ENCODE measurements at regions not wholly inside any gene's neighbourhood (a gene's known extent, or its start where the extent isn't known, plus 50 kb on each side); places are given as distances from the start of the nearest gene placed in this dataset.
"Not testable (repeated sequence)": the region's sequence is repeated elsewhere in the genome, so short reads cannot be mapped to it uniquely, and the experiment has no call there.

DNA sequence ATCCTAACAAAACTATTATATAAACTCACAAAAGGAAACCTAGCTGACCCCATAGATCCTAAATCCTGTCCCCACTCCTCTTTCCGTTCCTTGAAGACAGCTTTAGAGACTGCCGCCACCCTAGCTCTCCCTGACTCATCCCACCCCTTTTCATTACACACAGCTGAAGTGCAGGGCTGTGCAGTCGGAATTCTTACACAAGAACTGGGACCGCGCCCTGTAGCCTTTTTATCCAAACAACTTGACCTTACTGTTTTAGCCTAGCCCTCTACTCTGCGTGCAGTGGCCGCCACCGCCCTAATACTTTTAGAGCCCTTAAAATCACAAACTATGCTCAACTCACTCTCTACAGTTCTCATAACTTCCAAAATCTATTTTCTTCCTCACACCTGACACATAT lies 264.0 kb downstream of the SMARCA2 start:
- not testable (repeated sequence) for DNase-seq

DNA sequence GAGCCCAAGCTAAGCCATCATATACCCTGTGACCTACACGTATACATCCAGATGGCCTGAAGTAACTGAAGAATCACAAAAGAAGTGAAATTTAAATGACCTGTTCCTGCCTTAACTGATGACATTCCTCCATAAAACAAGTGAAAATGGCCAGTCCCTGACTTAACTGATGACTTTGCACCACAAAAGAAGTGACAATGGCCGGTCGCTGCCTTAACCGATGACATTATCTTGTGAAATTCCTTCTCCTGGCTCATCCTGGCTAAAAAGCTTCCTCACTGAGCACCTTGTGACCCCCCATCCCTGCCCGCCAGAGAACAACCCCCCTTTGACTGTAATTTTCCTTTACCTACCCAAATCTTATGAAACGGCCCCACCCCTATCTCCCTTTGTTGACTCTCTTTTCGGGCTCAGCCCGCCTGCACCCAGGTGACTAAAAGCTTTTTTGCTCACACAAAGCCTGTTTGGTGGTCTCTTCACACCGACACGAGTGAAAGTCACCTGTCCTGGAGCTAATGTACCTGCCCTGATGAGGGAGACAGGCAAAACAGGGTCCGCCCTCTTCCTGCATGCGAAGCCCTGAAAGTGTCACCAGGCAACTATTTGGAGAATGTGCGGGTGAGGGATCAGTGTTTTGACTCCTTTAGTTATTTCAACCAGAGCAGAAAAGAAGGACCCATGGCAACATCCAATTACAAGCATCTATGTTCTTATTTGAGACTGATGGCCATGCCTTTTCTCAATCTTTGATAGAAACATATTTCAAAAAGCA lies 266.1 kb downstream of the SMARCA2 start:
- no peak for DNase-seq

DNA sequence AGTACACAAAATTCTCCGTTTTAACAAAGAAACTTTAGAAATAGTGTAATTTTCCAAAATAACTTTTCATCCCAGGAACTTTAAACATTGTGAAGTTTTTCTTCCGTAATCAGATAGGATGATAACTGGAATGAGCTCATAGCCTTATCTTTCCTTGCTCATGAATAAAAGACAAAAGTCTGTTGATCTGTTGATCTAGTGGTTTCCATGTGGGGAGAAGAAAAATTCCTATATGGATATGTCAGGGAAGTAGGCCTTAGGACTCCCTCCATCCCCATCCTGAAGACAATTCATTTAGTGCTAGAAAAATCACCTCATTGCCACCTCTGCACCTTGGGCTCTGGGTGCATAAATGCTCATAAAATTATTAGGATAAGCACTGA lies 266.6 kb downstream of the SMARCA2 start:
- no peak for DNase-seq

DNA sequence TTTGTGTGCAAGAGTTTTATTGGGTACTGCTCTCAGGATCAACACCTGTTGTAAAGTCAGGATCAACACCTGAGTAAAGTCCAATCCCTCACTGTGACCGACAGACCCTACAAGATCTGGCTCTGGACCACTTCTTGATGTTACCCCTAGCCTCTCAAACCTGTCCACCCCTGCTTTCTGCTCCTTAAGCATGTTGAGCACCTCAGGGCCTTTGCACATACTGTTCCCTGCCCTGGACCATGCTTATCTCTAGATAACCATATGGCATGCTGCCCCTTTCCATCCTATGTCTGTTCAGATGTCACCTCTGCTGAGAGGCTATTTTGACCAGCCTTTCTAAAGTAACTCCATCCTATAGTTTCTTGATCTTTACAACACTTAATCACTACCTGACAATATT lies 269.6 kb downstream of the SMARCA2 start:
- DNase-seq = no peak

DNA sequence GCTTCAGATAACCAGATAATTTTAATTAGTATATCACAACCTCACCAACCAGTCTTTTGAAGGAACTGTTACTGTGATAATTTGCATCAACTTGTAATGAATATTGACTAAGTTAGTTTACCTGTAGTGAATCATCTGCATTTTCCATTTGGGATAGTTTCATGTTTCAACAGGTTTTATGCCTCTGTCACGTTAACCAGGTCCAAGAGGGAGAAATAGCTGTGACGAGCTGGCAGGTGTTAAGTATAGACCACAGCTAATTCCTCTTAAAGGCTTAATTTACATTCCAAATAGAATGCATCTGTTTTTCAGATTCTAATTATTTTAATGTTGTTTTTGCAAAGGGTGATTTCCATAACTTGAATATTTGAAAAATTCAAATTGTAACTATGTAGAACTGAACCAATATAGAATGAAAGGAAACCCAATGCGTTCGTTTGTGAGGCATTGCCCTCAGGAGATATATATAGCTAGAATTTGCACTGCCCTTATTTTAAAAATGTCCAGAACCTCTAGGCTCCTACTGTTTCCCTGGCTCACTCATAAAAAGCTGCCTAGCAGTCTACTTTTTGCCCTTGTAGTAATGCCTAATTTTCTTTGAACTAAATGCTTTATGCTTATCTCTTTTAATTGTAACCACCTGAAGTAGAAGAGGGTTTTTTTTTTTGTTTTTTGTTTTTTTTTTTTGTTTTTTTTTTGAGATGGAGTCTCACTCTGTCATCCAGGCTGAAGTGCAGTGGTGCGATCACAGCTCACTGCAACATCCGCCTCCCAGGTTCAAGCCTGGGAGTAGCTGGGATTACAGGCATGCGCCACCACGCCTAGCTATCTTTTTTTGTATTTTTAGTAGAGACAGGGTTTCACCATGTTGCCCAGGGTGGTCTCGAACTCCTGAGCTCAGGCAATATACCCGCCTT lies 270.5 kb downstream of the SMARCA2 start:
- no peak for DNase-seq

DNA sequence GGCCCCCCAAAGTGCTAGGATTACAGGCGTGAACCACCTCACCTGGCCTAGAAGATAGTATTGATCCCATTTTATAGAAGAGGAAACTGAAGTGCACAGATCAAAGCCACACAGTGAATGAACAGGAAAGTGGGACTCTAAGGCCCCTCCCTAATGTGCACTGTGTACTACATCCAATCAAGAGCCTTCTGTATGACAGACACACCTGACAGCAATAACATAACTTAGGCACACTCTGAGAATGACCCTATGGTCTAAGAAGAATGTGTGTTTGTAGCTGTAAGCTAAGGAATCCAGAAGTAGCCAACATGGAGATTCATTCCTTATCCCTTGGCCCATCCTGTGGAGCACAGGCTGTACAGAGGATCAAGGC lies 271.2 kb downstream of the SMARCA2 start:
- DNase-seq = no peak

DNA sequence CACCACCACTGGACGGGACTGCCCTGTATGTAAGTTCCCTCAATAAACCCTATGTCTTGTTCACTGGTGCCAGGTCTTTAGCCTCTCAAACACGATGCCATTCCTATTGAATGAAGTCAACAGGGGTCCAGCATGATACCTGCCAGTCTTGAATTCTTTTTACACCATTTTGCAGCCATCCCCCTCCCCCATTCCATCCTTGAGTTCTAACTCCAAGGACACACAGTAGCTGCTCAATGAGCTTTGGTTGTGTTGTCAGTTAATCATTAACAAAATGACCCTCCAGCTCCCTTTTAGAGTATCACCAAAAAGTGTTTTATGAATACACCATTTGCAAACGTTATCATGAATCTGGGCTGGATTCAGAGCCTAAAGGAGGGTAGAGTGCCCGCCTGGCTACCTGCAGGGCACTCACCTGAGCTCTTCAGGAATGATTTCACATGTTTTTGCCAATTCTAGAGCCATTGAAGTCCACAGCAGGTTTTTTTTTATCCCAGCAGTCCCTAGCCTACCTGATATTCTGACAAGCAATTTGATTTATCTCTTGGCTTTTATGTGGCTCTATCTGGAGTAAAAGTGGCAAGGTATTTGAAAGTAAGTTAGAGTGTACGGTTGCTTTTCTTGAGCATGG lies 271.8 kb downstream of the SMARCA2 start:
- no peak for DNase-seq

DNA sequence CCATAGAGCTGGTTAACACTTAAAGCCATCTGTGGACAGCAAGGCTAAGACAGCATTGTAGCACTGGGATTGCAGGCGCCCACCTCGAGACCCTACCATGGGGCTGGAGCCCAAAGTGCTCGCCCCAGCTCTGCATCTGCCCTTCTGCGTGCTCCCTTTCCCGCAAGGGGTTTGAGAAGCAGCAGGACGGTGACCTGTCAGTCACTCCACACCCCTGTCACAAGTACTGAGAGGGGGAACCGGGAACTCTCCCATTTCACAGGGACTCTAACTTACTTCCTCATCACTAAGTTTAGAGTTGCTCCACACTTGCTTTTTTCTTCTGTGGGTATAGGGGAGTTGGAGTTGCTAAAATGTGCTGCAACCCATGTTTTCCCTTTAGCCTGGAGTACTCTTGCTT lies 273.2 kb downstream of the SMARCA2 start:
- DNase-seq = peak in 1 of 2 donors; percentile 28

DNA sequence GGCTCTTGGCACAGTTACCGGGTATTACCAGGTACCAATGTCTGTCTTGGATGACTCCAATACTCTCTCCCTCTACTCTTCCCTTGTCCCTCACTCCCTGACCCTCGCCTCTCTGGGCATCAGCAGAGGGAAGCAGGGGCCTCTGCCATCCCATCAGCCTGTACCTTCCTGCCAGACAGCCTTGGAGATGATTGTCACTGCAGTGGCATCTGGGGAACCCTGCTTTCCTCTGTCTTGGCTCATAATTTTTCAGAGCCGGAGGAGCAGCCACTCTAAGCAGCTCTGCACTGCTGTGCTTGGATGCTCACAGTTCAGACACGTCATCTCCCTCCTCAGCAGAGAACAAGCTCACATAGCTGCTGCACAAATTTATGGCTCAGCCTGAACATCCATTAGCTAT lies 274.1 kb downstream of the SMARCA2 start:
- DNase-seq = no peak

DNA sequence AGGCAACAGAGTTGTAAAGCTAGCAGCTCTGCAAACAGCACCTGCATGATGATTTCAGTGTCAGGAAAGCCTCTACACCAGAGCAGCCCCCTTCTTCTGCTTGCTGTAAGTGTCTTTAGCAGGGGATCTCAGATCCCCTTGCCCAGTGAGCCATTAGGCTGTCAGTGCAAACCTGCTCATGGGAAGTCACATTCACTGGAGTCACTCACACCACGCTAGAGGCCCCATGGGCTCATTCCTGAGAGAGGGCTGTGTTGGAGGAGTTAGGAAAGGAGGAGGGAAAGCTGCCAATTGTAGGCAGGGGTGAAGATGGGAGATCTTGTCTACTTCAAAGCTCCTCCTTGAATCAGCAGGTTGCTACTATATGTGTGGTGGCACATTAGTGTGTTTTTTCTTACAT lies 275.2 kb downstream of the SMARCA2 start:
- no peak for DNase-seq

DNA sequence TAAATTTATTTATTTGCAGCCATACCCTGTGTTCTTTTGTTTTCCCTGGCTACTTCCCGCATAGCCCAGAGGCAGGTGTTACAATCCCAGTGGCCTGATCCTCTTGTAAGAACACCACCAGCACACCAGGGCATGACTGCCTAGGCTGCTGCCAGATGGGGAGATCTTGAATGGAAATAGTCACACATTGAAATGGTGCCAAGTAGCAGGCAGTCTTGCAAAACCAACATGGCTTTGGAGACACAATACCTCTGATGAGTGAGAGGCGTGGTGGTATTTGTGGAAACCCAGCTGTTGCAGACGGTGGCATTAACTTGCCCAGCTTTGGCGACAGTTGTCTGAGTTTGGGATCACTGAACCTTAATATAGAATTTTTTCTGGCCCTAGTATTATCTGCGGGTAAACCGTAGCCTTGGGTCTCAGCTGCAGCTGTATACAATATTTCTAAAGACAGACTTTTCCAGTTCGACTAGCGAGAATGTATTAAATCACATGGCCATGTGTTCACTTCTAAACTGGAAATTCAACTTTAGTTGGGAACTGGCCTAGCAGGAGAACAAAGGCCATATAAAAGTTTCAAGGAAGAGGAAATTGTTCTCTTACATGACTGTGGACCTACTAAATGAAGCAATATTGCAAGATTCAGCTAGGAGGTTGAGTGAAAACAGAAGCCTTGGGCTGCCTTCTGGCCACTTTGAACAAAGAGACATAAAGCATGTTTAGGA lies 277.0 kb downstream of the SMARCA2 start:
- peak in 1 of 2 donors; percentile 12 for DNase-seq

DNA sequence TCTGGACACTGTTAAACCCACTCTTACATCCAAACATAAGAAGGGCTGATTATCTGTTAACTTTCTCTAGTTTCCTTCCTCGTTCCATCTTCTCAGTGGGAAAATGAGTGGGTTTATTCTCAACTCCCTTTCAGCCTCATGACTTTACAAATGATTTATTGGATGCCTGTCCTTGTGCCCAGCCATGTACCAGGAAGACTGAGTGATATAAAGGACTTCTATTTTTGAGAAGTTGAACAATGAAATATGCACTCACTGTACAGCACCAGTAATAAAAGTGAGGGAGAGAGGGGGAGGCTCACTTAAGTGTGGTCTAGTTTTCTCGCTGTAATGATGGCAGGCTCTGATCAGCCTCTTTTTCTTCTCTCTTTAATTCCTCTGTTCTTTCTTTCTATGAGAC lies 277.6 kb downstream of the SMARCA2 start:
- no peak for DNase-seq

DNA sequence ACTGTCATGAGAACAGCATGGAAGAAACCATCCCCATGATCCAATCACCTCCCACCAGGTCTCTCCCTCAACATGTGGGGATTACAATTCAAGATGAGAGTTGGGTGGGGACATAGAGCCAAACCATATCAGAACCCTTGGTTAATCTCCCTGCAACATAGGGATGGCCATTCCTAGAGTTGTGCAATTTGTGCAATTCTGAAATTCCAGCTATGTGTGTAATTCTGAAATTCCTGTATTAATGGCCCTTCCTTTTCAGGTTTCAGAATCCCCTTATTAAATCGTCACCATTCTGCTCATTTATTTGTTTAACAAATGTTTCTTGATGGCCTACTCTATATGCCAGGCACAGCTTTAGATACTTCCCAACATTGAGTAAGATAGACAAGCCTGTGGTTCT lies 282.6 kb downstream of the SMARCA2 start:
- no peak for DNase-seq

DNA sequence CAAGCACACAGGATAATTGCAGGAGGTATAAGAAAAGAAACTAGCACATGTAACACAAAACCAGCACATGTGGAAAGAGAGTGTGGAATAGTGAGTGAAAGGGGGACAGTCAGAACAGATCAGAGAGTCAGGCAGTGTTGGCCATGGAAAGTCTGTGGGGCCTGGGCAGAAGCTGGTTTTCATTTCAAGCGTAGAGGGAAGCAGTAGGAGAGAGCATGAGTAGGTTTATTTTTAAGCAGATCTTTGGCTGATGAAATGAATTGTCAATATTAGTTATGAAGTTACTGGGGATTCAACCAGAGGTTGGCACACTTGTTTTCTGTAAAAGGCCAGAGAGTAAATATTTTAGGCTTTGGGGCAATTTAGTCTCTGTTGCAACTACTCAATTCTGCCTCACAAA lies 283.1 kb downstream of the SMARCA2 start:
- DNase-seq = no peak

DNA sequence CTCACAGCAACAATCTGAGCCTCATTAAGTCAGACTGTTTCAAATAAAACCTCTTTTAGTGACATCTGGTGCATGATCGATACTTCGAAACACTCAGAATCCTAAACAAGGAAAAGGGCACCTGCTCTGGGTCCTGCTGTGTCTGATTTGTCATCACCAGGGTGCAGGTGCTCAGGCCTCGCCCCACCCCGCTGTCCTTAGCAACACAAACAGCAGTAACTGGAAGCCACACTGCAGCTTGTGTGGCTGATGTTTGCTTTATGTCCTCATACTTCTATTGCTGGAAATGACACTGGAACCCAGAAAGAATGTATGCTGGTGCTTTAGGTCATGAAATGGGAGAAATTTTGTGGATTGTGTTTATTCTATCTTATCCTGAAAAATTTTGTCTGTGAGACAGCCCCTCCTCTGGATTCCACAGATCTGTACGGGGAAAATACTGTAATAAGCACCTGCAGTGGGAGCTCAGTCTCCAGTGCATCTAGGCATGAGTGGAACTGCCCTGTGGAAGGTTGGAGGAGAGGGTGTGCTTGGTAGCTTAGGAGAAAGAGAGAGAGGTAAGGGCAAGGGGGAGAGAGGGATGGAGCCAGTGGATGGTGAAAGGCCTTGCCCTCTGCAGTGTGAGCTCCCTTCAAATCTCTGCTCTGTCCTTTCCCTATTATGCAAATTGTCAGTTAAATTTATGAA lies 284.2 kb downstream of the SMARCA2 start:
- DNase-seq = no peak

DNA sequence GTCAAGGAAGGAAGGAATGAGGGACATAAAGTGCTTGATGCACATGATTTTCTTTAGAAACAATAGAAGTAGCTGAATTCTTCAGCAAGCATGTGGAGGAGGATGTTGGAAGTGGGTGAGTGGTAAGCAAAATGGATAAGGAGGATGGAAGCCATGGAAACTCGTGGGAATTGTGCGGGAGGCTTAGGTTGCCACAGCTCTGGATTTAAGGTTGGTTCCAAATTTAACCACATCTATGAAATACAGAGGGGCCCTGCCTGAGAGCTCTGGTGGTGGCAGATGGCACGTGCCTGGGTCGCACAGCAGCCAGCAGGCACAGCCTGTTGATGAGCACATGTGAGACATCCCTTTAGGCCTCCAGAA lies 284.7 kb downstream of the SMARCA2 start:
- DNase-seq = no peak

DNA sequence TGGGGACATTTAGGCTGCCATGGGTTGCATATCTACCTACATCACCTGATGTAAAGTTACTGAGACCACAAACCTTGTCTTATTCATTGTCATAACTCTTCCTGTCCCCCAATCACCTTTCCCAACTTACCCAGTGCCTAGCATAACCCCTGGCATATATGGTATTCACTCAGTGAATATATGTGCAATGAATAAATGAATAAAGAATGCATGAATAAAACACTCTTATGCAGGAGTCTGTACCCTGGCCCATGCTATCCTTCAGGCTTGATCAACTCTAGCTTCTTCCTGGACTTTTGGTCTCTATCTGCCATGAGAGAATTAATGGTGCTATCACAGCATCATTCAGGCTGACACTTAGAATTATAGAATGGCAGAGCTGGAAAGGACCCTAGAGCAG lies 285.2 kb downstream of the SMARCA2 start:
- DNase-seq = no peak

DNA sequence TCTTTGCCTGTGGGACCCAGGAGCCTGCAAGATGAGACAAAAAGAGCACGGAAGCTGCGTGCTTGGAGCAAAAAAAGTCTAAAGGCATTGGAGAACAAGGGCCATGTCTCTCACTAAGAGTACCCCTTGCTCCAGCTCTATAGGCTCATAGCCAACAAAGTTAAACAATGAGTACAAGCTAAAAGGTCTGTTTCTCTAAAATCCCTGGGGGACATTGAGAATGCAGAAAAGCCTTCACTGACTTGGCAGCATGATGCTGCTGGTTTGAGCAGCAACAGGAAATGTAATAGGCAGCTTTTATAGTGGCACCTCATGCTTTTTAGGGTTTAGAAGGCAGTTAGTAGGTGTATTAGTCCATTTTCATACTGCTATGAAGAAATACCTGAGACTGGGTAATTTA lies 287.5 kb downstream of the SMARCA2 start:
- DNase-seq = no peak

DNA sequence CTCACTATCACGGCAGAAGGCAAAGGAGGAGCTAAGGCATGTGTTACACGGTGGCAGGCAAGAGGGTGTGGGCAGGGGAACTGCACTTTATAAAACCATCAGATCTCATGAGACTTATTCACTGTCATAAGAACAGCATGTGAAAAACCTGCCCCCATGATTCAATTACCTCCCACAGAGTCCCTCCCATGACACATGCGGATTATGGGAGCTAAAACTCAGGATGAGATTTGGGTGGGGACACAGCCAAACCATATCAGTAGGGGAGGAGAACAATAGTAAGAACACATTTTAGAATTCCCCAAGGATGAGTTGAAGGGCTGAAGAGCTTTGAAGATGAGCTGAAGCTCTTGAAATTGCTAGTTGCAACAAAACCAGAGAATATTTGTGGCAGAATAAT lies 287.9 kb downstream of the SMARCA2 start:
- no peak for DNase-seq

DNA sequence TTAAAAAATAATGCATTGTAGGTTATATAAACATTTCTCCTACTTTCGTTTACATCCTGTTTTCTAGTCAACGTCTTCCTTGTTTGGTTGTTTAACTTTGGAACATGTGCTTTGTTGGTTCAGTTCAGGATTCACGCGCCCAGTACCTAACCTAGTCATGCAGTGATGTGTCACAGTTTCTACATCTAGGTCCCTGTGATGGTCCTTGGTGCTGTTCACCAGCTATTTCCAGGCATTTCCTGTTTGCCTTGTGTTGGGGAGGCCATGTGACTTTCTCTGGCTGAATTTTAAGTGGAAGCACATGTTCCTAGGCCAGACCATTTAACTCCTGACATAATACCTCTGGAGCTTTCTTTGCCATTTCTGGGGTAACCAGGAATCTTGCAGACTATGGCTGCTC lies 292.3 kb downstream of the SMARCA2 start:
- DNase-seq = no peak

DNA sequence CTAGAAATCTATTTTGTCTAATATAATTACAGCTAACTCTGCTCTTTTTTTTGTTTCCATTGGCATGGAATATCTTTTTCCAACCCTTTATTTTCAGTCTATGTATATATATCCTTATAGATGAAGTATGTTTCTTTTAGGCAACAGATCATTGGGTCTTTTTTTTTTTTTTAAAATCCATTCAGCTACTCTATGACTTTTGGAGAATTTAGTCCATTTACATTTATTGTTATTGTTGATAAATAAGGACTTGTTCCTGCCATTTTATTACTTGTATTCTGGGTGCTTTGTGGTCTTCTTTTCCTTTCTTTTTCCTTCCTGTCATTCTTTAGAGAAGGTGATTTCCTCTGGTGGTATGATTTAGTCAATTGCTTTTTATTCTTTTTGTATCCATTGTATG lies 296.8 kb downstream of the SMARCA2 start:
- DNase-seq = no peak

DNA sequence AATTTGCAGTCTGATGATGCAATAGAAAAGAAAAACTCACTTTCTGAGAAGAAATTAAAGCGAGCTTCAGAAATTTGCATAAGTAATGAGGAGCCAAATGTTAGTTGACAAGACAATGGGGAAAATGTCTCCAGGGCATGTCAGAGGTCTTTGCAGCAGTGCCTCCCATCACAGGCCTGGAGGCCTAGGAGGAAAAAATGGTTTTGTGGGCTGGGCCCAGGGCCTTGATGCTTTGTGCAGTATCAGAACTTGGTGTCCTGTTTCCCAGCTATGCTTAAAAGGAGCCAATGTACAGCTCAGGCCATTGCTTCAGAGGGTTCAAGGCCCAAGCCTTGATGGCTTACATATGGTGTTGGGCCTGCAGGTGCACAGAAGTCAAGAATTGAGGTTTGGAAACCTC lies 298.4 kb downstream of the SMARCA2 start:
- no peak for DNase-seq
